Renal pelvis (tissue), 1 donor: ENCODE measurements at regions not wholly inside any gene's neighbourhood (a gene's known extent, or its start where the extent isn't known, plus 50 kb on each side); places are given as distances from the start of the nearest gene placed in this dataset.
"Not testable (repeated sequence)": the region's sequence is repeated elsewhere in the genome, so short reads cannot be mapped to it uniquely, and the experiment has no call there.

Experiments
- DNase-seq: peaks from one replicate; pipeline ENCODE4 v3.0.0-alpha.2; 2013

DNA sequence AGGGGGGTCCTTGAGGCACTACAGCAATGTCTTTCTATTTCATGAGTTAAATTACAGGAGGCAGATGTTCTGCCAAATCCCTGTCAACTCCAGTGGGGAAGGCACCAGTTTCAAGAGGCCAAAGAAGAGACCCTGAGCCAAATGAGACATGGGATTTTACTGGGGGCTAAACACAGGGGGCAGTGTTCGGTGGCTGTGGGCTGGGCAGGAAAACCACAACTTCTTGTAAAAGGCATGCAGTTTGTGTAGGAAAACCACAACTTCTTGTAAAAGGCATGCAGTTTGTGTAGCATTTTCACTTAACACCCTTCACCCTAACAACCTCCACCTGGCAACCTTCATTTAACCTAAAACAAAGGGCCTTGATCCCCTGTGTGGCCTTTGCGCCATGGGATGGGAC lies 61.0 kb downstream of the POLR2M start:
- no peak for DNase-seq

DNA sequence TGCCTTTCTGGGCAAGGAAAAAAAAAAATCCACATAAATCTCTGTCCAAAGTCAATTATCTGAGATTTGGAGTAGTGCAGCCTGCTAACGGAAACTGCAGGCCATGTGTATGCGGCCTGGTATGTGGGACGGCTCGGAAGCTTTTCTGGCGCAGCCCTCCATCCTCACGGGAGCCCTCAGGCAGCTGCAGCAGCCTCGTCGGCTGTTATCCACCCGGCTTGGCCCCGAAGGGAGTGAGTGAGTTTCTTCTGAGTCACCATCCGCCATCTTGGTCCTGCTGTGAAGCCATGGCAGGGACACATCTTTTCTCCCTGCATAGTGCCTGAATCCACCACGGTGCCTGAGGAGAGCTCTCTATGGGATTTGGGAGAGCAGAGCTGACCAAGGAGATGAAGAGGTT lies 62.8 kb downstream of the POLR2M start:
- peak; percentile 30 for DNase-seq

DNA sequence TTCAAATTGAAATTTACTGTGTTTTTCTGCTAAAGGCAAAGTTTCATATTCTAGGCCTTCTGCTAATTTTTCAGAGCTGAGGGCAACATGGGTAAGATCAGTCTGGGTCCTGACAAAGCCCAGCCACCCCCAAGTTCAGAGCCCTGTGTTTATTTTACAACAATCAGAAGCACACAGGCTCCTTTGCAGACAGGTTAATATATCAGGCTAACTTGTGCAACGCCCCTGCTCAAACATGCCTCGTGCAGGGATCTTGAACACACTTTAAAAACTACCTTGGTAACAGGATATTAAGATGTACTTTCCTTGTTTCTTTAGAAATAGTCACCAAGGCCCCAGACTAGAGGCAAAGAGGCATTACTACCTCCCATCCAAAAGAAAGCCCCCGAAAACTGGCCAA lies 64.0 kb downstream of the POLR2M start:
- DNase-seq = no peak

DNA sequence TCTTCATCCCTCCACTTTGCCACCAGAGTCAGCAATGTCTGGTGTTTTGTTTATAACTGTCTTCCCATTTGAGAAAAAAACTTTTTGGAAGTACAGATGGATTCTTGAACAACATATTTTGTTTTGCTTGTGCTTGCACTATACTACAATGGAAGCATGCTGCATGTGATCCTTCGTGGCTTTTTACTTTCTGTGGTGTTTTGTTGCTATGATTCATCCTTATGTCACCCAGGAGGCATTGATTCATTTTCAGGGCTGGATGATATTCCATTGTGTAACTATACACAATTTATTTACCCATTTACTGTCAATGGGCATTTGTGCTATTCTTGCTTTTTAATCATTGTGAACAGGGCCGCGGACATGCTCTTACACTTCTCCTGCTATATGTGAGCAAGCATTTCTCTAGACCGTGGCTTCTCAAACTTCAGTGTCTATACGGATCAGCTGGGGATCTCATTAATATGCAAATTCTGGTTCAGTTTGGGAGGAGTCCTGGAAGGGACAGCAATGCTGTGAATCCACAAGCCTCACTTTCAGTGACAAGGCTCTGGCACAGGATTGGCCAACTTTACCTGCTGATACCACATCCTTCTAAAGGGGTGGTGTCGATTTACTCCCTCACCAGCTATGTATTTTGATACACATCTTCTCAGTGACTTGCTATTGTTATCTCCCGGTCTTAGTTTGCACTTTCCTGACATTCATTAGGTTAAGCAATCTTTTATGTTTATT lies 65.9 kb downstream of the POLR2M start:
- DNase-seq = no peak

DNA sequence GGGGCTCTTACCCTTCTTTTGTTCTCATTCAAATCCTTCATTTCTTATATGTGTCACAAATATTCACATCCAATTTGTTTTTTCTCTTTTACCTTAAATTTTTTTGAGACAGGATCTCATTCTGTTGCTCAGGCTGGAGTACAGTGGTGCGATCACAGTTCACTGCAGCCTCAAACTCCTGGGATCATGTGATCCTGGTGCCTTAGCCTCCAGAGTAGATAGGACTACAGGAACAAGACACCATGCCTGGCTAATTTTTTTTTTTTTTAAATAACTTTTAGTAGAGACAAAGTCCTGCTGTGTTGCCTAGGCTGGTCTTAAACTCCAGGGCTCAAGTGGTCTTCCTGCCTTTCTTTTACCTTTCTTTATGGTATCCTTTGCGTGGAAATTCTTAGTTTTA lies 66.5 kb downstream of the POLR2M start:
- DNase-seq = no peak

DNA sequence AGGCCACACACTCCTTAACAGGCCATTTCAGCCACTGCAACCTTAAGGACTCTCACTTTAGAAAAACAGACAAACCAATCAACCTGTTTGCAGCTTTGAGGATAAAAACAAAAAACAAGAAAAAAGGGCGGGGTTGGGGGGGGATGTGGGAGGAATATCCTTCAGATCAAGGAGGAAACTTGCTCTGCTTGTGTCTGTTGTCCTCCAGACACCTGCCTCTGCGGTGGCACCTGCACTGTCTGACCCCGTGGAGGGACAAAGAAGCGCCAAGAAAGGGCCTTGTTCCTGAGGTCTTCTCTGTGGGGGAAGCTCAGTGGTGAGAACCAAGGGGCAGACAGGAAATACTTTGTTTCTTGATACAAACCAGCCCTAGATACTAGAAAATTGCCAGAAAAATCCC lies 70.5 kb downstream of the POLR2M start:
- no peak for DNase-seq

DNA sequence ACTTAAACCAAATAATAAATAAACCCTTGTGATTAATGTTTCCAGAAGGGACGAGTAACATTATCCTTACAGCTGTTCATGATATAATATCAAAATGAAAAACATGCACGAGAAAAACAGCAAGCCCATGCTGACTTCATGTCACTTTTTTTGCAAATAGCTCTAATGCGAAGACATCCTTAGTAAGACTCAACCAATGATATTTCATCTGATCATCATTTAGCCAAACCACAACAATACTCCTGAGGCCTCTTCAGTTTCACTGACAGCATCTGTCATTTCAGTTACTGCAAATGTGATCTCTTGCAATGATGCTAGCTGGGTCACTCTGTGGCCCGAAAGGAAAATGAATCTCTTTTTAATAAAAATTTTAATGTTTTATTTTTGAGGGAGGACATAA lies 74.0 kb downstream of the POLR2M start:
- no peak for DNase-seq

DNA sequence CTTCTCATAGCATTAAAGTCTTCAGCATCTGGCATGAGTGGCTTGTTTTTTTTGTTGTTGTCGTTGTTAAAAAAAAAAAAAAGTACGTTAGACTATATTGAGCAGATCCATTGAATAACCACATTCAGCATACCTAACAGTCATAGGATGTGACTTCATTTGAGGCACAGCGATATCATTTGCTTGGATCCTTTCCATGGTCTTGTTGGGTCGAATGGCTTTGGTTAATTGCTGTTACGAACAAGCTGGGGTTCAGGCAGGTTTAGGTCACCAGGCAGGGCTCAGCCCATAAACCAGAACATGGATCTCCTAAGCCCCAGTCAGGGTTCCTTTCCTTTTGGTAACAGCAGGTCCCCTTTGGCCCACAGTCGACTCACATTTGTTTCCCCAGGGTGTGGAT lies 76.2 kb downstream of the POLR2M start:
- no peak for DNase-seq

DNA sequence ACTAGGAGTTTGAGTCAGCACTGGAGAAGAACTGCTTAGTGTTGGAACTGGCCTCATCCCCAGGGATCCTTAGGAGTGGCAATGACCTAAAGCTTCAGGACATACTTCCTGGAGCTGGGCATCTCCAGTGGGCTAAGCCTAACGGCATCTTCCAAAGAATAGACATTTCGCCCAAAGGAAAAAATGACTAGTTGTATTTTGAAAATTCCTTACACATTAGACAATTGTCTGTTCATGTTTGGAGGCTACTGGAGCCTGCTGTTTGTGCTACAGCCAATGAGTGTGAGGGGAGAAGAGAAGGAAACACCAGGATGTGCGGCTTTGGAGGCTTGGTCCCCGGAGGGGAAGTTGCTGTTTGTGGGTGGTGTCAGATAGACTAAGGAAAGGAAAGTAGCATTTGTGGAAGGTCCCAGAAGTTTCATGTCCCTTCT lies 77.6 kb downstream of the POLR2M start:
- no peak for DNase-seq

DNA sequence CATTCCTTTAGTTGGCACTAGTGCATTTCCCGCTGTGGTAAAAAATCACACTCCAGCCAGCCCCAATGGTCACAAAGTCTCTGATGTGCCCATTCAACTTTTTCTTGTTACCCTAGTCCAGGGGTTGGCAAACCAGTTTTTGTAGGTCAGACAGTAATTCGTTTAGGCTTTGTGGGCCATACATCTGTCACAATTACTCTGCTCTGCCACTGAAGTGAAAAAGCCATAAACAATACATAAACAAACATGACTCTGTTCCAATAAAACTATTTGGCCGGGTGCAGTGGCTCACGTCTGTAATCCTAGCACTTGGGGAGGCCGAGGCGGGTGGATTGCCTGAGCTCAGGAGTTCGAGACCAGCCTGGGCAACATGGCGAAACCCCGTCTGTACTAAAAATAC lies 78.5 kb downstream of the POLR2M start:
- DNase-seq = no peak

DNA sequence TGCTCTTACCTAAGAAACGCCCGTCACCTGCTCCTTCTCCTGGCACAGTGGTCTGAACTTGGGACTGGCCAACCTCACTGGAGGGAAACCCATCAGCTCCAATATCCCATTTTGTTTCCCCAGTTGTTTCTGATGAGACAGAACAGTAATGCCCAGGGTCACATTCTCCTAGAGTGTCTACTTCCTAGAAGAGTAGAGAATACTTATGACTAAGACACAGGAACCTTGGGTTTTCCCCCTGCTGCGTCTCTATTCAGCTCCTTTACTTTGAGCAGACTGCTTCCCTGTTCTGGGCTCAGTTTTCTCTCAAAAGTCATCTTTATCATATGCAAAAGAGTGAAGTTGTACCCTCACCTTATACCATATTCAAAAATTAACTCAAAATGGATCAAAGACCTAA lies 79.4 kb downstream of the POLR2M start:
- DNase-seq = no peak

DNA sequence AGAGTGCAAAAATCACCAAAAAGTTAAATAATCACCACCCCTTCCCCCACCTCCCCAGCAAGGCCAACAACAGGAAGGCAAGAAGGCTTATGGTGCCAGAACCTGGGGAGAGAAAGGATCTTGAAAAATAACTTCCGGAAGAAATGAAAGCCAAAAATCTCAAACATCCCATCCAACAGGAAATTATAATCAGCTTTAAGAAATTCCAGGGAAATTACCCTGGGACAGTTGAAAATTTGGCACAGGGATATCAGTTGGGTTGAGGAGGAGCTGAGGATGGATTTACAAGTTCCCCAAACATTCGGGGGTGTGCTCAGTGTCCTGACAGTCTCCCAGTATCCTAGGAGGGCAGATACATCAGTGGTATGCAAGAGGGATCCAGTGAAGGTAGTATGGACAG lies 82.7 kb downstream of the POLR2M start:
- no peak for DNase-seq

DNA sequence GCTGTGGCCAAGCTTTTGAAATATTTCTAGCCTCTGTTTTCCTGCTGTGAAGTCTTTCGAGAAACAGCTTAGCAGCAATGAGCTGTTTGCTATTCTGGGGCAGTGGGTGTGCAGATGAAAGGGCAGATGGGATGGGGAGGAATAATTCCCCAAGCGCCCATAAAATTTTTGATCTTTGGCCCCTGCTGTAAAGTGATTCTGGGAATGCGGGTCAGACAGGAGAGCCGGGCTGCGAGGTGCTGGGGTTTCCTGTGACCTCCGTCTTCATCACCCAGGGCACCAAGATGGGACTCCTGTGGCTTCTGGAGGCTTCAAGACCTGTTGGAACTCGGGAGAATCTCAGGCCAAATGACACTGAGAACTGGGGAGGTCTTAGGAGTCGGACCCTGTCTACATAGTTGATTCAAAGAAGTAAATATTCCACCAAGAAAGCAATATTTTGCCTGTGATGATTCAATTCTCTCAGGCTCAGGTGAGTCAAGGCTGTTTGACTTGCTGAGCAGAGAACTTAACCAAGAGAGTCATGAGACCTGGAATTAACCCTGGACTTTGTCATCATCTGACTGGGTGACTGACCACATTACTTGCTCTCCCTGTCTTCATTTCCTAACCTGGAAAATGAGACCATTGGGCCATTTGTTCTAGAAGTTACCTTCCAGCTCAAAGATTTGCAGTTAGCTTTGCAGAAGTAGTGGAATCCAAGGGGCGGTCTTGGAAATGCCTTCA lies 86.4 kb downstream of the POLR2M start:
- no peak for DNase-seq

DNA sequence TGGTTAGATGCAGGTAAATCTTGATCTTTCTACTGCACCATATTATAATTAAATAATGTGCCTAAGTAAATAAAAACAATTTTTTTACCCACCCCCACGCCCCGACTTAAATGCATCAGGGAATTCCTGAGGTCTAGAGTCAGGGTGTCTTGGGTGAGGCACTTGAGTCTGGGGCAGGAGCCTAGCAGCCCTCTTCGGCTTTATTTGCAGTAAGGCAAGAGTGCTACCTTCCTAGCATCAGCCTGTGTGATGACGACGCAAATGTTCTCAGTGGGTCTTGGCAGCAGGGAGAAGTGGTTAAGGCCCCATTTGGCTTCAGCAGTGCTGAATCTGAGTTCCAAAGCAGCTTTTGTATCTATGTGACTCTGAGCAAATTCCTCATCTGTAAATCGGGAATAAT lies 88.7 kb downstream of the POLR2M start:
- DNase-seq = no peak

DNA sequence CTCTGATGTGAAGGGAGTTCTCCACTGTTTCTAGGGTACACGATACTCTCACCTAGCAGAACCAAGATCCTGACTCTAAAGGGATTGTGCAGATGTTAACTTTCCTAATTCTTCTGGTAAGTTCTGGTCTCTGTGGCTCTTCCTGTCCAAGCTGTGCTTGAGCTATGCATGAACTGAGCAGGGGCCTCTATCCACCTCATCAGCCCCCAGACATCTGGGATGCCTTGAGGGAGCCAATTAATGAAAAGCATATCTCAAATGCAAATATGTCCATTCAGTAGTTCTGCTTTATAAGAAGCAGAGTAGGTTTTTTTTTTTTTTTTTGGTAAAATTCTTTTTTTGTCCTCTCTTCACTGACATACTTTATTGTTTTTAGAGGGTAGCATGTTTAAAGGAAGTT lies 89.6 kb downstream of the POLR2M start:
- DNase-seq = no peak

DNA sequence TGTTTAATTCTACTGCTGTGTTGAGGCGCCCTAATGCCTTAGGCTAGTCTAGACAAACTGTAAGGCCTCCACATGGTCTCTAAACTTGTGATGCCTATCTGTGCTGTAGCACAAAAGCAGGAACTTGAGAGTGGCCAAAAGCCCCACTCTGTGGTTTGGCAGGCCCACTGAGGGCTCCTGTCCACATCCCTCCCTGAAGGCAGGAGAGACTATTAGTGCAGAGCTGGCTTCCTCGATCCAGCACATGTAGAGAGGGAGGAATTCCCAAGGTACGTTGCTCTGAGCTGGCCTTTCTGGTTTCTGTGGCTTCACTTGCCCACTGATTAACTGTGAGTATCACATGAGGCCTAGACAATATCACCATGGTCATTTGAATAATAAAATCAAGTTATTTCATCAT lies 90.6 kb downstream of the POLR2M start:
- no peak for DNase-seq

DNA sequence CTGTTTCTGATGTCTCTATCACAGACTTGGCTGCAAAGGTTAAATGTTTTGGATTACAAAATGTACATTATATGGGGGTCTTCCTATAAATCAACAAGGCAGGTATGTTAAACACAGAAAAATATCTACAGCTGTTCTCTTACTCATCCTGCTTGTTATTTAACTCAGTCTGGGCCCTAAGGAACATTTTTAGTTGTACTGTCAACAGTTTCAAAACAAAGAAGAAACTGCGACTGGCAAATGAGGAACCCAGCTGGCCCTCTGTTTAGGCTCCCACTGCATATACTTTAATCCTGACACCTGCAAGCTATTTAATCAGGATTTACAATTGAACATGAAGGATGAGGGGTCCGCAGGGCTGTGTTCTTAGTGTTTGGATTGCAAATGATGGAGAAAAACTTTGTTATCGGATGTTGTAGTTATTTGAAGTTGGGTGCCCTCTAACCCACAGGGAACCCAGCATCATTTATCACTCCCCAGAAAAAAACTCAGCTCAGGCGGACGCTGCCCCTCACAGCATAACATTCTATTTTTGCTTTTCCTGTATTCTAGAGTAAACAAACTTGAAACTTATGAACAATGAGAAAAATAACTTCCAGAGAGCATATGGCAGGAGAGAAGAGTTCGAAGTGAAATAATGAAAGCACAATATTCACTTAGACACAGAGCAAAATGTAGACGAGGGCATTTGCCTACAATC lies 91.2 kb downstream of the POLR2M start:
- no peak for DNase-seq

DNA sequence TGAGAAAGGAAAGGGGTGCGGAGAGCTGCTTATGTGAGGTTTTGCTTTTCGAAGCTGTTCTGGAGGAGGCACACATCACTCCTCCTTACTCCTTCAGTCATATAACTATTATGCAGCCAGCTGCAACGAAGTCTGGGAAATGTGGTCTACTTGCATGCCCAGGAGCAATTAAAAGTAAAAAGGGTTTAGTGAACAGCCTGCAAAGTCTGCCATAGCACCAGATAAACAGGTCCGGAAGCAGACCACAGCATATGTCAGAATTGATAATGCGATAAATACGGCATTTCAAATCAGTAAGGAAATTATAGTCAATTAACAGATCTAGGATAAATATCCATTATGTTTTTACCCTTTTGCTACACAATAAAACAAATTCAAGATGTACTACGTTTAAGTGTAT lies 99.5 kb downstream of the POLR2M start:
- no peak for DNase-seq

DNA sequence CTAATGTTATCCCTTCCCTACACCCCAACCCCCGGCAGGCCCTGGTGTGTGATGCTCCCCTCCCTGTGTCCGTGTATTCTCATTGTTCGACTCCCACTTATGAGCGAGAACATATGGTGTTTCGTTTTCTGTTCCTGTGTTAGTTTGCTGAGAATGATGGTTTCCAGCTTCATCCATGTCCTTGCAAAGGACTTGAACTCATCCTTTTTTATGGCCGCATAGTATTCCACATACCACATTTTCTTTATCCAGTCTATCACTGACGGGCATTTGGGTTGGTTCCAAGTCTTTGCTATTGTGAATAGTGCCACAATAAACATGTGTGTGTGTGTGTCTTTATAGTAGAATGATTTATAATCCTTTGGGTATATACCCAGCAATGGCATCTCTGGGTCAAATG lies 102.8 kb downstream of the POLR2M start:
- DNase-seq = not testable (repeated sequence)

DNA sequence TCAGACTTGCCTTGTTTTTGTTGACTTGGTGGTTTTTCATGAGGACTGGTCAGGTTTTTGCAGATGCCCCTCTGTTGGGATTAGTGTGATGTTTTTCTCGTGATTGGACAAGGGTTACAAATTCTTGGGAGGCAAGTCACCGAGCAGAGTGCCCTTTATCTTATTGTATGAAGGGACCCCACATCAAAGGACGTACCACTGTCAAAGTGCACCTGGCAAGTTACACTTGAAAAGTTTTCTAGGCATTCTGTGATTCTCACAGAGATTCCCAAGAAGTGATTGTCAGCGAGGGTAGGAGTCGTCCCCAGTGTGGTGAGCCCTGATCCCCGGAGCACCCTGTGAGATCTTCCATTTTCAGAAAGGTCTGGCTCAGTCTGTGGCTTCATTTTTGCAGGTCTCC lies 110.1 kb downstream of the POLR2M start:
- no peak for DNase-seq

DNA sequence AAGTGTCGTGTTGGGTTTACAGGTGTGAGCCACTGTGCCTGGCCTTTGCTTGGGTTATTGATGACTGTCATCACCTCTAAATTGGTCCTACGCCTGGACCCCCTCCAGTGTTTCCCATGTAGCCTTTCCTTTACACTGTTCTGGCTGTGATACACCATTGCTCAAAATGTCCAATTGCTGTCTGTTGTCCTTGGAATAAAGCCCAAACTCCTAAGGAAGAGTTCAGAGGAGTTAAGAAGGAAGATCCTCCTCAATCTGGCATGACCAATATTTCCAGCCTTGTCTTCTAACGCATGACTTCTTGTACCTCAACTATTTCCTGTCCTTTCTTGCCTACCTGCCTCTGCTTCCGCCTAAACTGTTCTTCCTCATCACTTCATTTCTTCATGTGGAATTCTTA lies 113.1 kb downstream of the POLR2M start:
- DNase-seq = no peak

DNA sequence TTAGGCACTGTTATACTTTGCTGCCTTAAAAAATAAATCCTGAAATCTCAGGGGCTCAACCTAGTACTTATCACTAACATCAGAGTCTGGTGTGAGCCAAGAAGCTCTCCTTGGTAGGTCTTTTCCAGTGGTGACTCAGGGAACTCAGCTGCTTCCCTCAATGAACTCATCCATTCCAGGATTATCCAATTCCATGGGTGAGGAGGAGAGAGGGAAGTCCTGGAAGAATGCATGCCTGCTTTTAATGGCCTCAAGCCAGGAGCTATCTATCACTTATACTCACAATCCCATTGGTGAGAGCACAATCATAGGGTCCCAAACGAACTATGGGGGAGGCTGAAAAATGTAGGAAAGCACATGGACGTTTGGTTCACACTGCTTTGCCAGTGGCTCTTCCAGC lies 113.6 kb downstream of the POLR2M start:
- DNase-seq = no peak

DNA sequence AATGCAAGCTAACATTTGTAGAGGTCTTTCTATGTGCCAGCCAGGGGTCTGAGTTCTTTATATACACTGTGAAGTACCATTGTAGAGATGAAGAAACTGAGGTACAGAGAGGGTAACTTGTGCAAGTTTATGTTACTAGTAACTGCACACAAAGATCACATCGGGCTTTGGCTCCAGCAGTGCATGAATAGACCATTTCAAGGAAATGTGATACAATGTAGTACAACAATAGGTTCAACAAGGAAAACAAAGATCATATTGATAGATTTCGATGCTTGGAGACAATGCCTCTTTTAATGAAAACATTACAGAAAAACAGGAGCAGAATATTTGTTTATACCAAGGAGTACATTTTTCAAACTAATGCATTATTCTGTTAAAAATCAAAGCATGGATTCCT lies 115.3 kb downstream of the POLR2M start:
- DNase-seq = no peak
